HepG2 (cell line): ENCODE measurements at regions not wholly inside any gene's neighbourhood (a gene's known extent, or its start where the extent isn't known, plus 50 kb on each side); places are given as distances from the start of the nearest gene placed in this dataset.

Experiments used
- ATF7 ChIP-seq, 2 experiments: fragments of 450-650 bp in 1 of 2; sonication (generic) in 1 of 2; formaldehyde crosslinking in 1 of 2; IDR thresholded peaks; 2 replicates each; pipeline versions ENCODE4 v1.4.0 to v1.6.1; 2016 to 2020; ENCODE audit warnings: antibody characterized with exemption in 1 of 2, mild to moderate bottlenecking in 1 of 2, missing genetic modification reagents in 1 of 2
- FOXC1 ChIP-seq: sonication (generic); formaldehyde crosslinking; IDR thresholded peaks from 2 replicates; pipeline ENCODE4 v1.8.0; 2022; ENCODE audit warnings: mild to moderate bottlenecking, missing genetic modification reagents, borderline replicate concordance
- HDAC2 ChIP-seq: sonication (generic); formaldehyde crosslinking; IDR thresholded peaks from 2 replicates; pipeline ENCODE4 v1.4.0; 2020; ENCODE audit warnings: missing genetic modification reagents
- HNF4A ChIP-seq: sonication (generic); formaldehyde crosslinking; IDR thresholded peaks from 2 replicates; pipeline ENCODE4 v1.4.0; 2020; ENCODE audit warnings: missing genetic modification reagents
- MTF2 ChIP-seq: sonication (generic); formaldehyde crosslinking; IDR thresholded peaks from 2 replicates; pipeline ENCODE4 v1.5.0; 2020; ENCODE audit warnings: missing genetic modification reagents, borderline replicate concordance
- YEATS4 ChIP-seq: sonication (generic); formaldehyde crosslinking; IDR thresholded peaks from 2 replicates; pipeline ENCODE4 v1.4.0; 2020; ENCODE audit warnings: missing genetic modification reagents, borderline replicate concordance
- ZFX ChIP-seq: sonication (generic); formaldehyde crosslinking; IDR thresholded peaks from 2 replicates; pipeline ENCODE4 v1.4.0; 2020; ENCODE audit warnings: mild to moderate bottlenecking, low read depth, missing genetic modification reagents, moderate library complexity
- ZNF567 ChIP-seq: sonication (generic); formaldehyde crosslinking; IDR thresholded peaks from 2 replicates; pipeline ENCODE4 v1.8.1; 2023; ENCODE audit warnings: mild to moderate bottlenecking, missing genetic modification reagents, borderline replicate concordance
- ZNF605 ChIP-seq: sonication (generic); formaldehyde crosslinking; IDR thresholded peaks from 2 replicates; pipeline ENCODE4 v1.8.0; 2022; ENCODE audit warnings: mild to moderate bottlenecking, missing genetic modification reagents
- ZNF766 ChIP-seq: sonication (generic); formaldehyde crosslinking; IDR thresholded peaks from 2 replicates; pipeline ENCODE4 v1.5.0; 2020; ENCODE audit warnings: missing genetic modification reagents, borderline replicate concordance
- TF ChIP-seq, protein P1 (sequence below): IDR thresholded peaks from 2 replicates; pipeline ENCODE4 v1.6.1; 2016; ENCODE audit warnings: low read depth, missing genetic modification reagents, missing compliant biosample characterization
- TF ChIP-seq, protein P2 (sequence below): IDR thresholded peaks from 2 replicates; pipeline ENCODE4 v1.6.1; 2016; ENCODE audit warnings: missing compliant biosample characterization, missing genetic modification reagents, borderline replicate concordance
- TF ChIP-seq, protein P3 (sequence below): sonication (generic); formaldehyde crosslinking; IDR thresholded peaks from 2 replicates; pipeline ENCODE4 v1.4.0; 2020; ENCODE audit warnings: missing genetic modification reagents
- TF ChIP-seq, protein P4 (sequence below): sonication (generic); formaldehyde crosslinking; IDR thresholded peaks from 2 replicates; pipeline ENCODE4 v1.4.0; 2020; ENCODE audit warnings: missing genetic modification reagents

DNA sequence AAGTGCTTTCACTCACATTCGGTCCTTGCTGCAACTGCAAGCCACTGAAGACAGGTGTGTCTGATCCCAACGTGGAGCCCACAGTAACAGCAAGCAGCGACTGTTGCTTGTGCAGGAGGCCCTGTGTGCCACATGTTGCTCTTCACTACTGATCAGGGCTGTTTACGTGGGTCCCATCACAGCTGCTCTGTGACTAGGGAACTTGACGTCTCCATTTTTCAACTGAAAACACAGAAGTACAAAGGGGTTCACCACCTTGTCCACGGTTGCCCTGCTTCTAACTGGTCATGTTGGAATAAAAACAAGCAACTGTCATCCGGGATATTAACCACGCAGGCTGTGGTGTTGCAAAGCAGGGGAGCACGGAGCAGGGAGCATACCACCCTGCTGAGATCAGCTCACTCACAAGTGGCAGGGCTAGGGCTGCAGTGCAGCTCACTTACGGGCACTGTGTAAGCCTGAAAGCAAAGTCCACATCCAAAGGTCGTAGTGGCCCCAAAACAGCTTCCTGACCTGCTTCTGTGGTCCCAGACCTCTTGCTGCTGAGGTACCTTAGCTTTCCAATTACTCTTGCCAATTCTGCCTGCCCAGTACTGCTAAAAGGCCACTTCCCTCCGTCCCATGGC, 105.8 kb upstream of the DUSP22 start (continued):
- TF ChIP-seq, protein P1, sequence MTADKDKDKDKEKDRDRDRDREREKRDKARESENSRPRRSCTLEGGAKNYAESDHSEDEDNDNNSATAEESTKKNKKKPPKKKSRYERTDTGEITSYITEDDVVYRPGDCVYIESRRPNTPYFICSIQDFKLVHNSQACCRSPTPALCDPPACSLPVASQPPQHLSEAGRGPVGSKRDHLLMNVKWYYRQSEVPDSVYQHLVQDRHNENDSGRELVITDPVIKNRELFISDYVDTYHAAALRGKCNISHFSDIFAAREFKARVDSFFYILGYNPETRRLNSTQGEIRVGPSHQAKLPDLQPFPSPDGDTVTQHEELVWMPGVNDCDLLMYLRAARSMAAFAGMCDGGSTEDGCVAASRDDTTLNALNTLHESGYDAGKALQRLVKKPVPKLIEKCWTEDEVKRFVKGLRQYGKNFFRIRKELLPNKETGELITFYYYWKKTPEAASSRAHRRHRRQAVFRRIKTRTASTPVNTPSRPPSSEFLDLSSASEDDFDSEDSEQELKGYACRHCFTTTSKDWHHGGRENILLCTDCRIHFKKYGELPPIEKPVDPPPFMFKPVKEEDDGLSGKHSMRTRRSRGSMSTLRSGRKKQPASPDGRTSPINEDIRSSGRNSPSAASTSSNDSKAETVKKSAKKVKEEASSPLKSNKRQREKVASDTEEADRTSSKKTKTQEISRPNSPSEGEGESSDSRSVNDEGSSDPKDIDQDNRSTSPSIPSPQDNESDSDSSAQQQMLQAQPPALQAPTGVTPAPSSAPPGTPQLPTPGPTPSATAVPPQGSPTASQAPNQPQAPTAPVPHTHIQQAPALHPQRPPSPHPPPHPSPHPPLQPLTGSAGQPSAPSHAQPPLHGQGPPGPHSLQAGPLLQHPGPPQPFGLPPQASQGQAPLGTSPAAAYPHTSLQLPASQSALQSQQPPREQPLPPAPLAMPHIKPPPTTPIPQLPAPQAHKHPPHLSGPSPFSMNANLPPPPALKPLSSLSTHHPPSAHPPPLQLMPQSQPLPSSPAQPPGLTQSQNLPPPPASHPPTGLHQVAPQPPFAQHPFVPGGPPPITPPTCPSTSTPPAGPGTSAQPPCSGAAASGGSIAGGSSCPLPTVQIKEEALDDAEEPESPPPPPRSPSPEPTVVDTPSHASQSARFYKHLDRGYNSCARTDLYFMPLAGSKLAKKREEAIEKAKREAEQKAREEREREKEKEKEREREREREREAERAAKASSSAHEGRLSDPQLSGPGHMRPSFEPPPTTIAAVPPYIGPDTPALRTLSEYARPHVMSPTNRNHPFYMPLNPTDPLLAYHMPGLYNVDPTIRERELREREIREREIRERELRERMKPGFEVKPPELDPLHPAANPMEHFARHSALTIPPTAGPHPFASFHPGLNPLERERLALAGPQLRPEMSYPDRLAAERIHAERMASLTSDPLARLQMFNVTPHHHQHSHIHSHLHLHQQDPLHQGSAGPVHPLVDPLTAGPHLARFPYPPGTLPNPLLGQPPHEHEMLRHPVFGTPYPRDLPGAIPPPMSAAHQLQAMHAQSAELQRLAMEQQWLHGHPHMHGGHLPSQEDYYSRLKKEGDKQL (CRISPR knock-in tag): no peak
- TF ChIP-seq, protein P2, sequence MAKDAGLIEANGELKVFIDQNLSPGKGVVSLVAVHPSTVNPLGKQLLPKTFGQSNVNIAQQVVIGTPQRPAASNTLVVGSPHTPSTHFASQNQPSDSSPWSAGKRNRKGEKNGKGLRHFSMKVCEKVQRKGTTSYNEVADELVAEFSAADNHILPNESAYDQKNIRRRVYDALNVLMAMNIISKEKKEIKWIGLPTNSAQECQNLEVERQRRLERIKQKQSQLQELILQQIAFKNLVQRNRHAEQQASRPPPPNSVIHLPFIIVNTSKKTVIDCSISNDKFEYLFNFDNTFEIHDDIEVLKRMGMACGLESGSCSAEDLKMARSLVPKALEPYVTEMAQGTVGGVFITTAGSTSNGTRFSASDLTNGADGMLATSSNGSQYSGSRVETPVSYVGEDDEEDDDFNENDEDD: no peak
- TF ChIP-seq ZNF567 (CRISPR knock-in tag) (0 out of 2 replicates have a peak, but pooled peaks have one; percentile 6), ZNF605 (CRISPR knock-in tag) (peak; percentile 63; the same call in 1 of the 2 replicates), ZFX (CRISPR knock-in tag) (0 out of 2 replicates have a peak, but pooled peaks have one; percentile 18), ATF7 (IDR thresholded peaks at IDR 0.05) (no peak), ATF7 (CRISPR knock-in tag; IDR thresholded peaks at IDR 0.05) (peak; percentile 55), YEATS4 (CRISPR knock-in tag) (peak; percentile 38; the same call in 1 of the 2 replicates), FOXC1 (CRISPR knock-in tag) (0 out of 2 replicates have a peak, but pooled peaks have one; percentile 53), HNF4A (CRISPR knock-in tag) (peak; percentile 89), MTF2 (CRISPR knock-in tag) (0 out of 2 replicates have a peak, but pooled peaks have one; percentile 12), HDAC2 (CRISPR knock-in tag) (0 out of 2 replicates have a peak, but pooled peaks have one; percentile 17), ZNF766 (CRISPR knock-in tag) (0 out of 2 replicates have a peak, but pooled peaks have one; percentile 38)
- TF ChIP-seq, protein P3, sequence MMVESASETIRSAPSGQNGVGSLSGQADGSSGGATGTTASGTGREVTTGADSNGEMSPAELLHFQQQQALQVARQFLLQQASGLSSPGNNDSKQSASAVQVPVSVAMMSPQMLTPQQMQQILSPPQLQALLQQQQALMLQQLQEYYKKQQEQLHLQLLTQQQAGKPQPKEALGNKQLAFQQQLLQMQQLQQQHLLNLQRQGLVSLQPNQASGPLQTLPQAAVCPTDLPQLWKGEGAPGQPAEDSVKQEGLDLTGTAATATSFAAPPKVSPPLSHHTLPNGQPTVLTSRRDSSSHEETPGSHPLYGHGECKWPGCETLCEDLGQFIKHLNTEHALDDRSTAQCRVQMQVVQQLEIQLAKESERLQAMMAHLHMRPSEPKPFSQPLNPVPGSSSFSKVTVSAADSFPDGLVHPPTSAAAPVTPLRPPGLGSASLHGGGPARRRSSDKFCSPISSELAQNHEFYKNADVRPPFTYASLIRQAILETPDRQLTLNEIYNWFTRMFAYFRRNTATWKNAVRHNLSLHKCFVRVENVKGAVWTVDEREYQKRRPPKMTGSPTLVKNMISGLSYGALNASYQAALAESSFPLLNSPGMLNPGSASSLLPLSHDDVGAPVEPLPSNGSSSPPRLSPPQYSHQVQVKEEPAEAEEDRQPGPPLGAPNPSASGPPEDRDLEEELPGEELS (CRISPR knock-in tag): 0 out of 2 replicates have a peak, but pooled peaks have one; percentile 19
- TF ChIP-seq, protein P4, sequence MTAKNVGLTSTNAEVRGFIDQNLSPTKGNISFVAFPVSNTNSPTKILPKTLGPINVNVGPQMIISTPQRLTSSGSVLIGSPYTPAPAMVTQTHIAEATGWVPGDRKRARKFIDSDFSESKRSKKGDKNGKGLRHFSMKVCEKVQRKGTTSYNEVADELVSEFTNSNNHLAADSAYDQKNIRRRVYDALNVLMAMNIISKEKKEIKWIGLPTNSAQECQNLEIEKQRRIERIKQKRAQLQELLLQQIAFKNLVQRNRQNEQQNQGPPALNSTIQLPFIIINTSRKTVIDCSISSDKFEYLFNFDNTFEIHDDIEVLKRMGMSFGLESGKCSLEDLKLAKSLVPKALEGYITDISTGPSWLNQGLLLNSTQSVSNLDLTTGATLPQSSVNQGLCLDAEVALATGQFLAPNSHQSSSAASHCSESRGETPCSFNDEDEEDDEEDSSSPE (CRISPR knock-in tag): no peak
